ENCODE measurements at regions not wholly inside any gene's neighbourhood (a gene's known extent, or its start where the extent isn't known, plus 50 kb on each side); places are given as distances from the start of the nearest gene placed in this dataset.

DNA sequence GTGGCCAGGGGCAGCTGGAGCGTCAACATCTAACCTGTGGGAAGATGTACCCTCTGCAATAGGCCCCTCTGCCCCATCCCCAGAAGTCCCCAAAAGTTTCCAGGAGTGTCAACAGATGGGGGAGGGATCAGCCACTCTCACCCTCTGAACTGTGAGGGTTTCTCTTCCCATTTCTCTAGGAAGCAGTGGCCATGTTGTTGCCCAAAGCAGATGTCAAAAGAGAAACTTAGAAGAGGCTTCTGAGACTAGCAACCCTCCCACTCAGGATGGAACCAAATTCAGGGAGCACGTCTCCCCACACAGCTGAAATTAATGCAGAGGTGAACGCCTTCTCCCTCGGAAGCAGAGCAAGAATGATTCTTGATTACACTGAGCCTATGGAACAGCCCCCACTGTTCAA lies 70.3 kb downstream of the ARL4C start:
- dilution Hi-C loops (cut with MboI; ENCODE audit: extremely low pct_ligation_motif_present, low sequenced_read_pairs), result no loop called here

DNA sequence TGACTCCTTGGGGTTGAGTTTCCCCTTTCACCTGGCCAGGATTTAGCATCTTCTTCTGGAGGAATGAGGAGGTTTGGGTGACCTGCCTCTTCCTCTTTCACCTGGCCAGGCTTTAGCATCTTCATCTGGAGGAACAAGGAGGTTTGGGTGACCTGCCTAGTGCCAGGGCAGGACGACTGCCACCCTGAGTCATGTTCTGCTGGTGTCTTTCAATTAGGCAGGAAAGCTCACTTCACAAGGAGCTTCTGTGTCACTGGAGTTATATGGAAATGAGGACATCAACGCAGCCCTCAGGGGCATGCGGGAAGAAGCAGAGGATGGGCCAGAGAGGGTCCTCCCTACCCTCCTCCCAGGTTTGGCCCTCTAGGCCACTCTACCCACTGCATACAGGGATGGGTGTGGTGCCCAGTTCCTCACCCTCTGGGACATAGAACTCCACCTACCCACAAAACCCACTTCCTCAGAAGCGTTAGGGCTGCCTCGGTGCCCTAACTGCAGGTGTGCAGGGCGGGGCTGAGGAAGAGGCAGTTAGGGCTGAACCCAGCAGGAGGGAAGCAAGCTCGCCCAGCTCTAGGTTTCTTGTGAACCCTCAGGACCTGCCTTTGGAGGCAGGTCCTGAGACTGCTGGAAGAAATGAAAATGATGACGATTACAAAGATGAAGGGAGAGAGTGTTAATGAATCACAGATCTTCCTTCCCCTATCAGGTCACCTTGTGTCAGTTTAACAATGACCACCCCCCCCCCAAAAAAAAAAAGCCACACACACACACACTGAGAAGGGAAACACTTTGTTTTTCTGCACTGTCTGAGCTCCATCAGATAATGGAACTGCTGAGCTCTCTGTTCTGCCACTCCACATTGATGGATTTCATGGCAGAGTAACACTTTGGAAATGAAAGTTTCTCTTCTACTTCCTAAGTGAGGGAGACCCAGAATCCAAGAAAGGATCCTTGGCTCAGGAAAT lies 71.0 kb downstream of the ARL4C start:
- BruUV-seq (replicated peaks), result no TSS peak

More for the DNA sequence above, 70.3 kb downstream of the ARL4C start:
- no peaks in the 10 kb centered on the region for H3K27me3 ChIP-seq (ENCODE audit: control insufficient read depth in 2 of 2, insufficient read depth in 2 of 2, low read length in 2 of 2)
- DNase-seq (ENCODE audit: low read depth, low spot score) (no peak), FAIRE-seq (no peak)
- ChIA-PET POLR2A (no interaction called here), CTCF (interaction anchor here (0.6 to 1.3 kb wide), 2 partner anchors 9 to 1907 kb away, joined by 4 to 5 read pairs; no protein-coding TSS in a partner anchor)
- no peaks in the 10 kb centered on the region for H4K20me1 ChIP-seq (replicated peaks; ENCODE audit: control insufficient read depth, extremely low read depth, insufficient read depth, low read length)
- no peaks in the 10 kb centered on the region for H3K9me1 ChIP-seq (replicated peaks; ENCODE audit: control insufficient read depth, extremely low read depth, insufficient read depth, low read length)
- TF ChIP-seq, protein P1, sequence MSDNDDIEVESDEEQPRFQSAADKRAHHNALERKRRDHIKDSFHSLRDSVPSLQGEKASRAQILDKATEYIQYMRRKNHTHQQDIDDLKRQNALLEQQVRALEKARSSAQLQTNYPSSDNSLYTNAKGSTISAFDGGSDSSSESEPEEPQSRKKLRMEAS (IDR thresholded peaks at IDR 0.05; ENCODE audit: insufficient read depth, insufficient read length), result no peak
- TF ChIP-seq POLR2A (IDR thresholded peaks at IDR 0.05; ENCODE audit: low read depth, low read length), result no peak
- no peak for TF ChIP-seq POLR2AphosphoS5 (IDR thresholded peaks at IDR 0.05; ENCODE audit: insufficient read depth, low read depth, low read length)
- no peak for TF ChIP-seq FOS (IDR thresholded peaks at IDR 0.05; ENCODE audit: borderline replicate concordance, insufficient read depth, low read length)
- no peak for TF ChIP-seq EZH2 (IDR thresholded peaks at IDR 0.05; ENCODE audit: borderline replicate concordance, low read depth, low read length, severe bottlenecking)
- H3K36me3 ChIP-seq (ENCODE audit: control insufficient read depth in 2 of 2, extremely low read depth in 1 of 2, insufficient read depth in 2 of 2, low read length in 2 of 2), result no peaks in the 10 kb centered on the region
- no peak overlapping the region for H2AFZ ChIP-seq (ENCODE audit: low read depth, low read length)
- no peak overlapping the region for H3K4me3 ChIP-seq (replicated peaks in 1 of 3; ENCODE audit: insufficient read depth in 1 of 3, low read depth in 1 of 3, low read length in 3 of 3)
- H3K4me2 ChIP-seq (ENCODE audit: insufficient read depth, low read length), result no peak overlapping the region
- intact Hi-C loops (cut with micrococcal nuclease), result loop anchor here (1.0 to 10.0 kb wide), 4 partner anchors 10 to 574 kb away; partner anchors contain the start of gene HJURP
- no peaks in the 10 kb centered on the region for H3K9me3 ChIP-seq (replicated peaks; ENCODE audit: control insufficient read depth, insufficient read depth, low read length)
- no peak overlapping the region for H3K27ac ChIP-seq (ENCODE audit: insufficient read depth, low read depth, low read length)
- no peak overlapping the region for H3K9ac ChIP-seq (replicated peaks; ENCODE audit: extremely low read depth, insufficient read depth, low read length)
- H3K4me1 ChIP-seq (ENCODE audit: control insufficient read depth, extremely low read depth, insufficient read depth, low read length), result peaks cover 33% of the 10 kb centered on the region
- BruUV-seq (replicated peaks), result no TSS peak
- H3K79me2 ChIP-seq (ENCODE audit: control insufficient read depth, insufficient read depth, low read length), result no peaks in the 10 kb centered on the region

More for the DNA sequence above, 71.0 kb downstream of the ARL4C start:
- ChIA-PET POLR2A (no interaction called here), CTCF (interaction anchor here (0.6 to 1.3 kb wide), 2 partner anchors 10 to 1906 kb away, joined by 4 to 5 read pairs; no protein-coding TSS in a partner anchor)
- DNase-seq (ENCODE audit: low read depth, low spot score) (no peak), FAIRE-seq (no peak)
- H3K9ac ChIP-seq (replicated peaks; ENCODE audit: extremely low read depth, insufficient read depth, low read length), result no peak overlapping the region
- H3K36me3 ChIP-seq (ENCODE audit: control insufficient read depth in 2 of 2, extremely low read depth in 1 of 2, insufficient read depth in 2 of 2, low read length in 2 of 2), result no peaks in the 10 kb centered on the region
- intact Hi-C loops (cut with micrococcal nuclease), result loop anchor here (5.0 to 10.0 kb wide), 2 partner anchors 259 to 574 kb away; partner anchors contain the start of gene HJURP
- no peaks in the 10 kb centered on the region for H3K27me3 ChIP-seq (ENCODE audit: control insufficient read depth in 2 of 2, insufficient read depth in 2 of 2, low read length in 2 of 2)
- no peaks in the 10 kb centered on the region for H4K20me1 ChIP-seq (replicated peaks; ENCODE audit: control insufficient read depth, extremely low read depth, insufficient read depth, low read length)
- TF ChIP-seq FOS (IDR thresholded peaks at IDR 0.05; ENCODE audit: borderline replicate concordance, insufficient read depth, low read length) (no peak), POLR2A (IDR thresholded peaks at IDR 0.05; ENCODE audit: low read depth, low read length) (no peak), POLR2AphosphoS5 (IDR thresholded peaks at IDR 0.05; ENCODE audit: insufficient read depth, low read depth, low read length) (no peak), EZH2 (IDR thresholded peaks at IDR 0.05; ENCODE audit: borderline replicate concordance, low read depth, low read length, severe bottlenecking) (no peak), MYC (IDR thresholded peaks at IDR 0.05; ENCODE audit: low read depth, low read length) (no peak), GATA2 (IDR thresholded peaks at IDR 0.05; ENCODE audit: insufficient read depth, insufficient read length, low read depth, low read length) (no peak), JUN (IDR thresholded peaks at IDR 0.05; ENCODE audit: borderline replicate concordance, insufficient read depth, insufficient read length, low read depth) (no peak)
- TF ChIP-seq, protein P2, sequence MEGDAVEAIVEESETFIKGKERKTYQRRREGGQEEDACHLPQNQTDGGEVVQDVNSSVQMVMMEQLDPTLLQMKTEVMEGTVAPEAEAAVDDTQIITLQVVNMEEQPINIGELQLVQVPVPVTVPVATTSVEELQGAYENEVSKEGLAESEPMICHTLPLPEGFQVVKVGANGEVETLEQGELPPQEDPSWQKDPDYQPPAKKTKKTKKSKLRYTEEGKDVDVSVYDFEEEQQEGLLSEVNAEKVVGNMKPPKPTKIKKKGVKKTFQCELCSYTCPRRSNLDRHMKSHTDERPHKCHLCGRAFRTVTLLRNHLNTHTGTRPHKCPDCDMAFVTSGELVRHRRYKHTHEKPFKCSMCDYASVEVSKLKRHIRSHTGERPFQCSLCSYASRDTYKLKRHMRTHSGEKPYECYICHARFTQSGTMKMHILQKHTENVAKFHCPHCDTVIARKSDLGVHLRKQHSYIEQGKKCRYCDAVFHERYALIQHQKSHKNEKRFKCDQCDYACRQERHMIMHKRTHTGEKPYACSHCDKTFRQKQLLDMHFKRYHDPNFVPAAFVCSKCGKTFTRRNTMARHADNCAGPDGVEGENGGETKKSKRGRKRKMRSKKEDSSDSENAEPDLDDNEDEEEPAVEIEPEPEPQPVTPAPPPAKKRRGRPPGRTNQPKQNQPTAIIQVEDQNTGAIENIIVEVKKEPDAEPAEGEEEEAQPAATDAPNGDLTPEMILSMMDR (IDR thresholded peaks at IDR 0.05; ENCODE audit: extremely low read depth in 1 of 2, insufficient read depth in 1 of 2, low read depth in 1 of 2, low read length in 2 of 2), result no peak
- TF ChIP-seq, protein P1 (IDR thresholded peaks at IDR 0.05; ENCODE audit: insufficient read depth, insufficient read length), result no peak
- no peak overlapping the region for H3K4me2 ChIP-seq (ENCODE audit: insufficient read depth, low read length)
- dilution Hi-C loops (cut with MboI; ENCODE audit: extremely low pct_ligation_motif_present, low sequenced_read_pairs), result no loop called here
- no peak overlapping the region for H2AFZ ChIP-seq (ENCODE audit: low read depth, low read length)
- H3K27ac ChIP-seq (ENCODE audit: insufficient read depth, low read depth, low read length), result no peak overlapping the region
- H3K9me1 ChIP-seq (replicated peaks; ENCODE audit: control insufficient read depth, extremely low read depth, insufficient read depth, low read length), result no peaks in the 10 kb centered on the region
- no peaks in the 10 kb centered on the region for H3K9me3 ChIP-seq (replicated peaks; ENCODE audit: control insufficient read depth, insufficient read depth, low read length)
- H3K4me3 ChIP-seq (replicated peaks in 1 of 3; ENCODE audit: insufficient read depth in 1 of 3, low read depth in 1 of 3, low read length in 3 of 3), result no peak overlapping the region
- peaks cover 36% of the 10 kb centered on the region for H3K4me1 ChIP-seq (ENCODE audit: control insufficient read depth, extremely low read depth, insufficient read depth, low read length)
- no peaks in the 10 kb centered on the region for H3K79me2 ChIP-seq (ENCODE audit: control insufficient read depth, insufficient read depth, low read length)
